SK-N-MC (cell line): ENCODE measurements at regions not wholly inside any gene's neighbourhood (a gene's known extent, or its start where the extent isn't known, plus 50 kb on each side); places are given as distances from the start of the nearest gene placed in this dataset.

Experiments used
- EZH2 ChIP-seq: fragments of 200-600 bp; sonication (generic); IDR thresholded peaks from one replicate; pipeline ENCODE4 v1.6.1; 2017; ENCODE audit warnings: antibody characterized with exemption
- POLR2AphosphoS5 ChIP-seq: IDR thresholded peaks from 2 replicates; pipeline ENCODE4 v1.6.1; 2012; ENCODE audit warnings: mild to moderate bottlenecking, low read depth, low read length, borderline replicate concordance

DNA sequence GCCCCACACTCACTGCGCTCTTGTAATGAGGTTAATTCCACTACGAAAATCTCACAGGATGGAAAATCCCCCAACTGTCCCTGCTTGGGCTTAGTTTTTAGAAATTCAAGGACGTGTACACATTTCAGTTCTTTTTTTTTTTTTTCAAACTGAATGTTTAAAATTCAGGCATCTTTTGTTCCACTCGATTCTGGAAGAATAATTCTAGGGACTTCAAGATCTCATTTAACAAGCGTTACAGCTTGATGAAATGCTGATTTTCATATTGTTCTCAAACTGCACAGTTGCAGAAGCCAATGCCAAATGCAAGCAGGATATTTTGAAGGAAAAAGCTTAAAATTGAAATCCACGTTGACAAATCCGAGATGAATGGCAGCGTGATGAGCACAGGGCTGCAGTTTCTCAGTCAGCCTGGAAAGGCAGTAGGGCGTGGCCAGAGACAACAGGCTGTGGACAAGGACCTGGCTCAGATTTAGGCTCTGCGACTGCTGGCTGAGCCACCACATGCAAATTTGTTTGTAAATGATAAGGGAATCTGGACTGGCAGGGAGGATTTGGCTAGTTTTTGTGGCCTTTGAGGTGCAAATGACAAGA, 128.1 kb upstream of the MYCN start:
- TF ChIP-seq EZH2 (no peak), POLR2AphosphoS5 (no peak)
